VCaP (cell line): ENCODE measurements at regions not wholly inside any gene's neighbourhood (a gene's known extent, or its start where the extent isn't known, plus 50 kb on each side); places are given as distances from the start of the nearest gene placed in this dataset.

Source experiments
- H3K27ac ChIP-seq: fragments of 450-650 bp; 2 replicates; pipeline ENCODE4 v1.5.1; 2017
- CTCF ChIP-seq: fragments of 450-650 bp; conservative IDR thresholded peaks from 2 replicates; pipeline ENCODE4 v1.5.1; 2017; ENCODE audit warnings: mild to moderate bottlenecking, moderate library complexity

GRCh38 chr2:205937211-205937610 is 148.8 kb downstream of the INO80D start:
- no peak for TF ChIP-seq CTCF
- no peak overlapping the region for H3K27ac ChIP-seq

GRCh38 chr2:205936446-205936845 is 149.5 kb downstream of the INO80D start:
- H3K27ac ChIP-seq: no peak overlapping the region
- TF ChIP-seq CTCF: no peak

GRCh38 chr2:205934443-205934842 is 151.5 kb downstream of the INO80D start:
- peak; percentile 58 for TF ChIP-seq CTCF

GRCh38 chr2:205932861-205933260 is 153.1 kb downstream of the INO80D start:
- no peak overlapping the region for H3K27ac ChIP-seq
- TF ChIP-seq CTCF: no peak

More at GRCh38 chr2:205934443-205934842, 151.5 kb downstream of the INO80D start:
- H3K27ac ChIP-seq: no peak overlapping the region

- no peak for TF ChIP-seq CTCF
- no peak overlapping the region for H3K27ac ChIP-seq
Measured at GRCh38 chr2:205931388-205931787, 154.6 kb downstream of the INO80D start.

GRCh38 chr2:205930209-205930608 is 155.8 kb downstream of the INO80D start:
- TF ChIP-seq CTCF: no peak
- H3K27ac ChIP-seq: no peak overlapping the region

GRCh38 chr2:205929246-205929942 is 156.6 kb downstream of the INO80D start:
- no peak for TF ChIP-seq CTCF
- H3K27ac ChIP-seq: no peak overlapping the region
